ENCODE measurements at regions not wholly inside any gene's neighbourhood (a gene's known extent, or its start where the extent isn't known, plus 50 kb on each side); places are given as distances from the start of the nearest gene placed in this dataset.

DNA sequence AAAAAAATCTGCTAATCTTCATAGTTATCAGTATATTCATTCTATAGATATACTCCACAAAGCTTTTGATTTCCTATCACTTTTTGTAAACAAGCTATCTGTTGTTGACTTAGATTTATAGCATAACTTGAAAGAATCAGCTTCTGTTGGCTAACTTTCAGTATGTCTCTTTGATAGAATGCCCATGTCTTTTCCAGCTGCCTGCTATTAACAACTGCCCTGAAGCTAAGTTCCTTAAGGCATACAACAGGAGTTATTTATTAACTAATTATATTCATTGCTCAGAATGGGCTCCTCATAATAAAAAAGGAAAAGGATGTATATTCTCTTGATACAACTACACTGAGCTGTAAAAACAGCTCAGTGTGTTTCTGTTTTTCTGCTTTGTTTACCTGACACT lies 293.9 kb downstream of the TUSC7 start:
- H3K9me1 ChIP-seq (ENCODE audit: control insufficient read depth, insufficient read depth, low read length) = no peaks in the 10 kb centered on the region
- no peak for FAIRE-seq
- H3K36me3 ChIP-seq (ENCODE audit: control insufficient read depth, insufficient read depth, low read length) = no peaks in the 10 kb centered on the region
- H2AFZ ChIP-seq (ENCODE audit: low read depth, low read length) = no peak overlapping the region
- no peak for TF ChIP-seq ZNF76 (CRISPR knock-in tag; IDR thresholded peaks at IDR 0.05; ENCODE audit: borderline replicate concordance)
- TF ChIP-seq CXXC5 (CRISPR knock-in tag; IDR thresholded peaks at IDR 0.05) = no peak
- no peak for TF ChIP-seq NR2C1 (IDR thresholded peaks at IDR 0.05)
- TF ChIP-seq NR2C1 (tag; IDR thresholded peaks at IDR 0.05) = no peak
- TF ChIP-seq SUPT5H (IDR thresholded peaks at IDR 0.05) = no peak
- no peak for TF ChIP-seq ZNF263 (CRISPR knock-in tag; IDR thresholded peaks at IDR 0.05; ENCODE audit: borderline replicate concordance)
- TF ChIP-seq SP2 (IDR thresholded peaks at IDR 0.05; ENCODE audit: extremely low read depth, low read depth, low read length, poor library complexity, severe bottlenecking) = no peak
- TF ChIP-seq MCM2 (IDR thresholded peaks at IDR 0.05; ENCODE audit: low read depth) = no peak
- TF ChIP-seq ZNF133 (CRISPR knock-in tag; IDR thresholded peaks at IDR 0.05) = no peak
- no peak for TF ChIP-seq ZBTB17 (CRISPR knock-in tag; IDR thresholded peaks at IDR 0.05)
- no peak for TF ChIP-seq U2AF2 (optimal IDR thresholded peaks at IDR 0.05; ENCODE audit: low read depth, low read length)
- TF ChIP-seq ERF (CRISPR knock-in tag; IDR thresholded peaks at IDR 0.05) = no peak
- no peak for TF ChIP-seq CBX8 (IDR thresholded peaks at IDR 0.05; ENCODE audit: borderline replicate concordance, extremely low read depth, low read depth, low read length, poor library complexity, severe bottlenecking)
- TF ChIP-seq, protein P1, sequence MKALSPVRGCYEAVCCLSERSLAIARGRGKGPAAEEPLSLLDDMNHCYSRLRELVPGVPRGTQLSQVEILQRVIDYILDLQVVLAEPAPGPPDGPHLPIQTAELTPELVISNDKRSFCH (CRISPR knock-in tag; IDR thresholded peaks at IDR 0.05) = no peak
- TF ChIP-seq, protein P1 (tag; IDR thresholded peaks at IDR 0.05) = no peak
- no peak for TF ChIP-seq MEIS2 (IDR thresholded peaks at IDR 0.05; ENCODE audit: partially characterized antibody)
- no peak for TF ChIP-seq BRD9 (IDR thresholded peaks at IDR 0.05; ENCODE audit: low read depth, partially characterized antibody)
- TF ChIP-seq, protein P2, sequence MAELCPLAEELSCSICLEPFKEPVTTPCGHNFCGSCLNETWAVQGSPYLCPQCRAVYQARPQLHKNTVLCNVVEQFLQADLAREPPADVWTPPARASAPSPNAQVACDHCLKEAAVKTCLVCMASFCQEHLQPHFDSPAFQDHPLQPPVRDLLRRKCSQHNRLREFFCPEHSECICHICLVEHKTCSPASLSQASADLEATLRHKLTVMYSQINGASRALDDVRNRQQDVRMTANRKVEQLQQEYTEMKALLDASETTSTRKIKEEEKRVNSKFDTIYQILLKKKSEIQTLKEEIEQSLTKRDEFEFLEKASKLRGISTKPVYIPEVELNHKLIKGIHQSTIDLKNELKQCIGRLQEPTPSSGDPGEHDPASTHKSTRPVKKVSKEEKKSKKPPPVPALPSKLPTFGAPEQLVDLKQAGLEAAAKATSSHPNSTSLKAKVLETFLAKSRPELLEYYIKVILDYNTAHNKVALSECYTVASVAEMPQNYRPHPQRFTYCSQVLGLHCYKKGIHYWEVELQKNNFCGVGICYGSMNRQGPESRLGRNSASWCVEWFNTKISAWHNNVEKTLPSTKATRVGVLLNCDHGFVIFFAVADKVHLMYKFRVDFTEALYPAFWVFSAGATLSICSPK (IDR thresholded peaks at IDR 0.05; ENCODE audit: borderline replicate concordance) = no peak
- no peak for TF ChIP-seq ZNF780A (CRISPR knock-in tag; IDR thresholded peaks at IDR 0.05)
- TF ChIP-seq ZNF197 (CRISPR knock-in tag; IDR thresholded peaks at IDR 0.05; ENCODE audit: low read depth) = no peak
- TF ChIP-seq, protein P3, sequence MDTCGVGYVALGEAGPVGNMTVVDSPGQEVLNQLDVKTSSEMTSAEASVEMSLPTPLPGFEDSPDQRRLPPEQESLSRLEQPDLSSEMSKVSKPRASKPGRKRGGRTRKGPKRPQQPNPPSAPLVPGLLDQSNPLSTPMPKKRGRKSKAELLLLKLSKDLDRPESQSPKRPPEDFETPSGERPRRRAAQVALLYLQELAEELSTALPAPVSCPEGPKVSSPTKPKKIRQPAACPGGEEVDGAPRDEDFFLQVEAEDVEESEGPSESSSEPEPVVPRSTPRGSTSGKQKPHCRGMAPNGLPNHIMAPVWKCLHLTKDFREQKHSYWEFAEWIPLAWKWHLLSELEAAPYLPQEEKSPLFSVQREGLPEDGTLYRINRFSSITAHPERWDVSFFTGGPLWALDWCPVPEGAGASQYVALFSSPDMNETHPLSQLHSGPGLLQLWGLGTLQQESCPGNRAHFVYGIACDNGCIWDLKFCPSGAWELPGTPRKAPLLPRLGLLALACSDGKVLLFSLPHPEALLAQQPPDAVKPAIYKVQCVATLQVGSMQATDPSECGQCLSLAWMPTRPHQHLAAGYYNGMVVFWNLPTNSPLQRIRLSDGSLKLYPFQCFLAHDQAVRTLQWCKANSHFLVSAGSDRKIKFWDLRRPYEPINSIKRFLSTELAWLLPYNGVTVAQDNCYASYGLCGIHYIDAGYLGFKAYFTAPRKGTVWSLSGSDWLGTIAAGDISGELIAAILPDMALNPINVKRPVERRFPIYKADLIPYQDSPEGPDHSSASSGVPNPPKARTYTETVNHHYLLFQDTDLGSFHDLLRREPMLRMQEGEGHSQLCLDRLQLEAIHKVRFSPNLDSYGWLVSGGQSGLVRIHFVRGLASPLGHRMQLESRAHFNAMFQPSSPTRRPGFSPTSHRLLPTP (IDR thresholded peaks at IDR 0.05; ENCODE audit: borderline replicate concordance, extremely low read depth, insufficient read length) = no peak
- no peak for TF ChIP-seq PRMT5 (CRISPR knock-in tag; IDR thresholded peaks at IDR 0.05)
- H3K4me2 ChIP-seq (ENCODE audit: insufficient read depth, low read length) = no peak overlapping the region
- intact Hi-C loops (cut with micrococcal nuclease) (no loop called here), in situ Hi-C loops (cut with MboI) (loop anchor here (25.0 kb wide), 1 partner anchor 1809 kb away; no protein-coding TSS in a partner anchor)
- POLR2A ChIA-PET = no interaction called here
- no peaks in the 10 kb centered on the region for H4K20me1 ChIP-seq (replicated peaks; ENCODE audit: control insufficient read depth, insufficient read depth, low read length)
- no peak overlapping the region for H3K9ac ChIP-seq (ENCODE audit: insufficient read depth in 1 of 2, low read depth in 2 of 2, low read length in 2 of 2)
- DNase-seq (ENCODE audit: extremely low read depth in 1 of 4, low spot score in 3 of 4) = no peak
- H3K27me3 ChIP-seq (ENCODE audit: control insufficient read depth in 2 of 2, insufficient read depth in 2 of 2, low read length in 2 of 2) = no peaks in the 10 kb centered on the region
- no TSS peak for BruUV-seq (replicated peaks)
- no peaks in the 10 kb centered on the region for H3K9me3 ChIP-seq (replicated peaks; ENCODE audit: control insufficient read depth, insufficient read depth, low read depth, low read length)
- no peaks in the 10 kb centered on the region for H3K4me1 ChIP-seq (replicated peaks in 1 of 2; ENCODE audit: control insufficient read depth in 2 of 2, insufficient read depth in 2 of 2, low read length in 2 of 2)
- ATAC-seq = no peak
- no peak overlapping the region for H3K27ac ChIP-seq (ENCODE audit: extremely low read depth, low read depth, low read length)
- CTCF ChIA-PET (ENCODE audit: low intra/inter-chr PET ratio) = no interaction called here
- no peak overlapping the region for H3K4me3 ChIP-seq
- H3K79me2 ChIP-seq (ENCODE audit: control insufficient read depth, insufficient read depth, low read length) = no peaks in the 10 kb centered on the region

Measured in K562 (cell line).